ENCODE measurements at regions not wholly inside any gene's neighbourhood (a gene's known extent, or its start where the extent isn't known, plus 50 kb on each side); places are given as distances from the start of the nearest gene placed in this dataset.
"Not testable (repeated sequence)": the region's sequence is repeated elsewhere in the genome, so short reads cannot be mapped to it uniquely, and the experiment has no call there.

GRCh38 chr10:59047957-59048618 is 128.4 kb upstream of the PHYHIPL start:
- DNase-seq, result no peak

DNA sequence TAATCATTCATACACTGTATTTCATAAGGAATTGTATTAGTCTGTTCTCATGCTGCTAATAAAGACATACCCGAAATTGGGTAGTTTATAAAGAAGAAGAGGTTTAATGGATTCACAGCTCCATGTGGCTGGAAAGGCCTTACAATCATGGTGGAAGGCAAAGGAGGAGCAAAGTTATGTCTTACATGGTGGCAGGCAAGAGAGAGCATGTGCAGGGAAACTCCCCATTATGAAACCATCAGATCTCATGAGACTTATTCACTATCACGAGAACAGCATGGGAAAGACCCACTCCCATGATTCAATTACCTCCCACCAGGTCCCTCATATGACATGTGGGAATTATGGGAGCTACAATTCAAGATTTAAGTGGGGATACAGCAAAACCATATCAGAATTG is 122.9 kb upstream of the PHYHIPL start:
- DNase-seq, result not testable (repeated sequence)

GRCh38 chr10:59055045-59055444 is 121.4 kb upstream of the PHYHIPL start:
- no peak for DNase-seq

DNA sequence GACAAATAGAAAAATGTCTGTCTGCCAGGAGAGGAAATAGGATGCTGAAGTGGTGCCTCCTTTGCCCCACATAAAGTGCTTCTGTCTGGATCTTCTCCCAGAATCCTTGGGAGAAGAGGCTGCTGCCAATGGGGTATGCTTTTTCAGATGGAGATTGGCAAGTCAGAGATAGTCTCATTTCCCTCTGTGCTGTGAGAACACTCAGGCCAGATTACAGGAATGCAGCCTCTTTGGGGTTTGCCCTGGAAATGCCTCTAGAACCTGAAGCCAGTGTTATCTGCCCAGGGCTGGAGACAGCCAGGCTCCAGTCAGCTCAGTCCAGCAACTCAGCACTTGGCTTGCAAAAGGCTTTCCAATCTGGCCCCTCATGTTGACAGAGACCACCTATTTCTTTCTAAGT is 119.1 kb upstream of the PHYHIPL start:
- no peak for DNase-seq

DNA sequence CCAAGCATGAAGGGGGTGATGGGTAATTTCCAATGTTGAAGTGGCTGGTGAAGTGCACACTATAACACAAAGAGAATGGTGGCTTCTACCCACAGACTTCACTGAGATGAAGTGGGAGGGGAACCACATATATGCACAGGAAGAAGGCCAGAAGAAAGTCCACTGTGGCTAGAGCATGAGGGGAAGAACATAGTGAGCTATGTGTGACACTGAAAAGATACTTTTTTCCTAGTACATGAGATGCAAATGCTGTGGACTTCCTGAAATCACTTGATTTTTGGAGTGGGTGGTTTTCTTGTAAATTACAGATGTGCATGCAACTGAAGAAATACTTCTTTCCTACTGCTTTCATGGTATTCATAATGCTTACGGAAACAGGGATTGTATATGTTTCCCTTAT is 115.6 kb upstream of the PHYHIPL start:
- DNase-seq, result no peak

DNA sequence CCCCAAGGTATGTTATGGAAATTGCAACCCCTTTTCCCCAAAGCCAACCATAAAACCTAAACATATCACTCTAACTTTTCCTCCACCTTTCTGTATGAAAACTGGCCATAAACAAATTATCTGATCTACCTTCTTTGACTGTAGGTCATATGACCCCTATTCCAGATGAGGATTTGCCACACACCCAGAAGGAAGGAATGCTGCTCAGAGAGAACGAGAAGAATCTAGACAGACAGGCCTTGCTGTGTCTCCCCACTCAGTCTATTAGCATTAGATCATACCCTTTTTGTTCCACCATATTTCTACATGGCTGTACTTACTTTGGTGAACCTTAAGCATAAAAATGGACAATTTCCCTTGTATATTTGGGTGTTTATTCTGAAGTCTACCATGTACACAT is 113.0 kb upstream of the PHYHIPL start:
- no peak for DNase-seq

DNA sequence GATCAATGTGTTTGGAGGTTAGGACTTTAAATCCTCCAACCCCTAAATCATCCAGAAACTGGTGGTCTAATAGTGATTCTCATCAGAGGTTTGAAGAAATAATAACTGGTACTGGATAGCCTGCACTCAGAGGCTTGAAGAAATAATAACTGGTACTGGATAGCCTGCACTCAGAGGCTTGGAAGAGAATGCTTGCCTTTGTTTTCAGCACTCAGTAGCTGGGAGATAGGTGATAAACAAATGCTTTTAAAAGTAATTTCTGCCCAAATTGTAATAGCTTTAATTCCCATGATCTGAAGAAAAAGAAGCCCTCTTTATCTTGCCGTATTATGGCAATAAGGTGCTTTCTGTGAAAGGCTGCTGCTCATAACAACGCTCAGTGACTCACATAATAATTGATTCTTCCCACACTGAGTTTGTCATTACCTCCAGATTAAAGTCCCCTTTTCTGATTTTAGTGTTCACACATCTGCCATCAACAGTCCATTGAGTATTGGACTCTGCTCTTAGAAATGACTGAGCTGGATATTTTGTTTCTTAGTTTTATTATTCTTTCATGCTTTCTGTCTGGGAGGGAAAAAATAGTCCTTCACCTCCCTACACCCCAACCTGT is 112.3 kb upstream of the PHYHIPL start:
- DNase-seq, result no peak

- no peak for DNase-seq
Observed at GRCh38 chr10:59064759-59065539, 111.5 kb upstream of the PHYHIPL start.

- DNase-seq, result no peak
Observed at GRCh38 chr10:59068581-59069191, 107.8 kb upstream of the PHYHIPL start.

GRCh38 chr10:59072038-59072437 is 104.4 kb upstream of the PHYHIPL start:
- DNase-seq, result no peak

DNA sequence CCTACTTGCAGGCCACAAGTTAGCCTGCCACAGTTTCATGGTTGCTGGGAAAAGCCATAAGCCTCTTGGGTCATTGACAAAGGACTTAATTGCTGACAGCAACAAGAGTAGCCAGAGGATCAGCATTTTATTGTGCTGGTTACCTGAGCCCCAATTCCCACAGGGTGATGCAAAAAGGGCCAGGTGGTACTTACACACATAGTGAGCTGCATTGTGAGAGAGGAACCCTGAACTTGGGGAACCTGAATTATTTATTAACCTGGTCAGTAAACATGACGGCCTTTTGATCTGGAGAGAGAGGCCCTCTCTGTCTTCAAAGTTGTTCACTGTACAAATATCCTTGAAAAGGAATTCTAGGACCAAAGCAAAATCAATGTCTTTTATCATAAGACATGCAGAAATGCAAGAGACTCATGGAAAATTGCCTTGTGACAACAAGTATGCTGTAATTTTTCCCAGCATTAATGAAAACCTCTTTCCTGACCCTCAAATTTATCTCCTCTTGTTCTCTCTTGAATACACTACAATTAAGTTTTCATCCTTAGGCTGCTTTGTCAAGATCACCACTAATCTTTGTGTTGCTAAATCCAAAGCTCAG is 102.9 kb upstream of the PHYHIPL start:
- DNase-seq, result no peak

- no peak for DNase-seq
Observed at GRCh38 chr10:59075576-59075975, 100.9 kb upstream of the PHYHIPL start.

GRCh38 chr10:59077855-59078254 is 98.6 kb upstream of the PHYHIPL start:
- no peak for DNase-seq

- no peak for DNase-seq
Observed at GRCh38 chr10:59078978-59079377, 97.5 kb upstream of the PHYHIPL start.

GRCh38 chr10:59079386-59080226 is 96.8 kb upstream of the PHYHIPL start:
- no peak for DNase-seq

DNA sequence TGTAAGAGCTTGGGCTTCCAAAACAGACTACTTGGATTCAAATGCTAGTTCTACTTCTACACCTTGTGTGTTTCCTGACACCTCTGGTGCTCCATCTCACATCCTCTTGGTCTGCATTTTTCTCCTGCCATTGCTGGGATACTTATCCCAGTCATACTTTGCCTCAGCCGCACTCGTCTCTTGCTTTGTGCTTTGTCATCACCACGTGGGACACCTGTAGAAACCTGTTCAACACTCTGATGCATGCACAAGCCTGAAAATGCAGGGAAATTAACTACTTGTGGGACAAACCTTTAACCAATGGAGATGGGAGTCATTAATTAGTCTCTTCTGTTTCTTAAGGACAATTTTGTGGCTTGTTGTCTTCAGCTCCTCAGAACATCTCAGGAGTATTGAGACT is 94.2 kb upstream of the PHYHIPL start:
- no peak for DNase-seq

DNA sequence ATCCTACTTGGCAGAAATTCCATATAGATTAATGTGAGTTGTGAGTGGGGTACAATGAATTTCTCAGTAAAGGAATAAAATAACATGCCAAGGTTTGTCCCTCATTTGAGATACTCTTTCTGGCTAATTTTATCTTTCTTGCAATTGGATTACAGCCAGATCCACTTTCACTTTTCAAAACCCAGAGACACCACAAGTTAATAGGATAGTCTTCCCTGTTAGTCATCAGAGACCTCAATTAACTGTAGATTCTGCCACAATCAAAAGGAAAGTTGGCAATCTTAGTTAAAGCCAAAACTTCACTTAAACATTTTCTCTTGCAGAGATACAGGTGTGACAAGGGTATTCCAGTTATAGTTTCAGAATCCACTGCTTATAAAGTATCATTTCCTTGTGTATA is 91.4 kb upstream of the PHYHIPL start:
- DNase-seq, result no peak

- DNase-seq, result no peak
Observed at GRCh38 chr10:59085711-59086502, 90.5 kb upstream of the PHYHIPL start.

DNA sequence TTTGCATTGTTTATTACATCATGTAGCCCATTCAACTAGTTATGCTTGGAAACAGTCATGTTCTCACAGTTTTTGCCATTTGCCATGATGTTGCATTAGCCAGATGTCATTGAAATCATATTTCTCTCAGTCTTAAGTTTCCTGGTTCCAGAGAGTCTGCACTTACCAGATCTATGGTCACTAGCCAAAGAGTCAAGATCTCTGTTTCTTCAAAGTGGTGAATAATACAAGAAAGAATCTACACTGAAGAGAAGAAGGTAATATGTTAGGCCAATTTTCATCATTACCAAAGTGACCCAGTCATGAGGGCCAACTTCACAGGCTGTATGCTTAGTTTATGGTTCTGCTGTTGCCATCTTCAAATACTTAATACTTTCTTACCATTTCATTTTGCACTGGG is 89.0 kb upstream of the PHYHIPL start:
- no peak for DNase-seq

DNA sequence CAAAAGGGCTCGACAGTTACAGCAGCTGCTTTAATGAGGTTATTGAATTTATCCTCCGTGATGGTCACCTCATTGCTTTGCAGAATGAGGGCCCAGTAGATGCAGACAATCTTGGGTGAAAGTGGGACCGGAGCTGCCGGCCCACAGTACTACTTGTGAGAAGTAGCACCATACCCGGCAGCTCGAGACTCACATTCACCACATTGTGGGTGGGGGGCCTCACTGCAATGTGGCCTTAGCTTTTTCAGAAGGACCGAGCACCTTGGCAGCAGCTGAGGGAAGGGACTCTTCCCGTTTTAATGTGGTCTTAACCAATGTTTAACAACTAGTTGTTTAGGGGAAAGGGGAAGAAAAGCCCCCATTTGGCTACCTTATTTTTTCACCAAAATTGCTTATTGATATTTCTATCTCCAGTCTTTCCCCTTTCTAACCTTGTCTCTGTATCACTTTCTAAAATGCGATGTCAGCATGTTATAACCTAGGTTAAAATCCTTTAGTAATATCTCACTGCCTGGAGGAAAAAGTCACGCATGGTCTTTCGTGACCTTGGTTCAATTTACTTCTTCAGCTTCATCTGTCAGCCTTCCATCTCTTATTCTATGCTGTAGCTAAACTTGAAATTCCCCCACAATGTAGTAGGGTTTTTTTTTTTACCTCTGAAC is 87.4 kb upstream of the PHYHIPL start:
- DNase-seq, result no peak
